ENCODE measurements at regions not wholly inside any gene's neighbourhood (a gene's known extent, or its start where the extent isn't known, plus 50 kb on each side); places are given as distances from the start of the nearest gene placed in this dataset.

DNA sequence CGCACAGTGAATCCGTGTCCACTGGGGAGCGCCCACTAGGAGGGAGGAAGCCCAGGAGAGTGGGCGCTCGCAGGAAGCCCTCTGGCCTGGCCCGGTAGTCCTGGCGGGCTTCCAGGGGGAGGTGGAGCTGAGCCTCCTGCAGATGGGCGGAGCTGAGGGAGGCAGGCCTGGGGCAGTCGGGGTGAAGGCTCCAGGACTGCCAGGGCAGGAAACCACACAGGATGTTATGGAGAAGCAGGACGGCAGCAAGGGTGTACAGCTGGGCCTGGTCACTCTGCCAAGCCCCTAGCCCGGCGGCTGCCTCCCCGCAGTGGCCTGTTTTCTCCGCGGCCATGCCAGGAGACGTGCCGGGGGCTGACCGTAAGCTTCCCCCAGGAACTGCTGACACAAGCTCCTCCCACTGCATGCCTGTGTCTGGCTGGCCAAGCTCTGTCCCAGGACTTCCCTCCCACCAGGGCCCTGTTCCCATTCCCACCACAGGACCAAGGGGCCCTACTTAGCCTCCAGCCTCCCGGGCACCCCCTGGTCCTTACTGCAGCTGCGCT is 143.4 kb upstream of the C14orf180 start:
- H3K27me3 Mint-ChIP-seq (ENCODE audit: unreplicated experiment): peaks cover 6% of the 10 kb centered on the region
- no peak overlapping the region for H3K27ac Mint-ChIP-seq (ENCODE audit: unreplicated experiment)
- peak; percentile 39 for DNase-seq (ENCODE audit: low spot score)
- H3K4me3 Mint-ChIP-seq (ENCODE audit: unreplicated experiment): no peak overlapping the region
- peaks cover 5% of the 10 kb centered on the region for H3K36me3 Mint-ChIP-seq (ENCODE audit: low read depth, unreplicated experiment)
- peaks cover 3% of the 10 kb centered on the region for H3K4me1 Mint-ChIP-seq (ENCODE audit: unreplicated experiment)
- no peaks in the 10 kb centered on the region for H3K9me3 Mint-ChIP-seq (ENCODE audit: unreplicated experiment)
- TF ChIP-seq CTCF (IDR thresholded peaks at IDR 0.05; ENCODE audit: unreplicated experiment): no peak

- no peak for DNase-seq (ENCODE audit: low spot score)
- no peak overlapping the region for H3K27ac Mint-ChIP-seq (ENCODE audit: unreplicated experiment)
- no peak for TF ChIP-seq CTCF (IDR thresholded peaks at IDR 0.05; ENCODE audit: unreplicated experiment)
- H3K4me3 Mint-ChIP-seq (ENCODE audit: unreplicated experiment): no peak overlapping the region
- no peaks in the 10 kb centered on the region for H3K9me3 Mint-ChIP-seq (ENCODE audit: unreplicated experiment)
- peaks cover 3% of the 10 kb centered on the region for H3K4me1 Mint-ChIP-seq (ENCODE audit: unreplicated experiment)
- H3K27me3 Mint-ChIP-seq (ENCODE audit: unreplicated experiment): peaks cover 7% of the 10 kb centered on the region
- peaks cover 5% of the 10 kb centered on the region for H3K36me3 Mint-ChIP-seq (ENCODE audit: low read depth, unreplicated experiment)
Observed at GRCh38 chr14:104436741-104437701, 142.5 kb upstream of the C14orf180 start.

DNA sequence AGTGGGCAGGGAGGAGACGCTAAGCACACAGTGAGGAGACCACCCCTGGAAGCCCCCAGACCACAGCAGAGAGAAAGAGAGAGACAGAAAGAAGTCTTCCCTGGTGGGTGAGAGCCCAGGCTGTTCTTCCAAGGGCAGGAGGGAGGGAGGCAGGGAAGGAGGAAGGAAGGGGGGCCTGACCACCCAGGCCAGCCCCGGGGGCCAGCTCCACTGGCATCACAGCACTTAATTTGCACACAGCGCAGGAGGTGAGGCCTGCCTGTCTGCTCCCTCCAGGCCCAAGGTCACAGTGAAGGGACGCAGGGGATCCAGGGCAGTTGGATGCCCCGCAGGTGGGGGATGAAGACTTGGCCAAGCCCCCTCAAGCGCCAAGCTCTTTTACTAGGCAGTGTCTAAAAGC is 141.9 kb upstream of the C14orf180 start:
- no peak for DNase-seq (ENCODE audit: low spot score)
- no peak for TF ChIP-seq CTCF (IDR thresholded peaks at IDR 0.05; ENCODE audit: unreplicated experiment)
- H3K27ac Mint-ChIP-seq (ENCODE audit: unreplicated experiment): no peak overlapping the region
- no peak overlapping the region for H3K4me3 Mint-ChIP-seq (ENCODE audit: unreplicated experiment)
- H3K36me3 Mint-ChIP-seq (ENCODE audit: low read depth, unreplicated experiment): peaks cover 5% of the 10 kb centered on the region
- peaks cover 7% of the 10 kb centered on the region for H3K27me3 Mint-ChIP-seq (ENCODE audit: unreplicated experiment)
- H3K4me1 Mint-ChIP-seq (ENCODE audit: unreplicated experiment): peaks cover 3% of the 10 kb centered on the region
- no peaks in the 10 kb centered on the region for H3K9me3 Mint-ChIP-seq (ENCODE audit: unreplicated experiment)

GRCh38 chr14:104438166-104438887 is 141.2 kb upstream of the C14orf180 start:
- Mint-ChIP-seq H3K4me3 (ENCODE audit: unreplicated experiment) (no peak overlapping the region), H3K36me3 (ENCODE audit: low read depth, unreplicated experiment) (peaks cover 5% of the 10 kb centered on the region), H3K4me1 (ENCODE audit: unreplicated experiment) (peaks cover 3% of the 10 kb centered on the region), H3K27me3 (ENCODE audit: unreplicated experiment) (peaks cover 7% of the 10 kb centered on the region), H3K9me3 (ENCODE audit: unreplicated experiment) (no peaks in the 10 kb centered on the region), H3K27ac (ENCODE audit: unreplicated experiment) (no peak overlapping the region)
- TF ChIP-seq CTCF (IDR thresholded peaks at IDR 0.05; ENCODE audit: unreplicated experiment): no peak
- no peak for DNase-seq (ENCODE audit: low spot score)

Measured in endothelial cell (in vitro differentiated cells).